Immature natural killer cell (primary cell): ENCODE measurements at regions not wholly inside any gene's neighbourhood (a gene's known extent, or its start where the extent isn't known, plus 50 kb on each side); places are given as distances from the start of the nearest gene placed in this dataset.

ENCODE experiments used
- DNase-seq, 3 donors: peaks; one replicate each; pipeline ENCODE4 v3.0.0; 2022; ENCODE audit warnings: mixed read lengths in 1 of 3
- H3K27ac Mint-ChIP-seq, 6 donors: one replicate each; pipeline ENCODE4 v1.8.0; 2020; ENCODE audit warnings: mixed read lengths in 6 of 6, mild to moderate bottlenecking in 5 of 6, inconsistent platforms in 4 of 6, moderate library complexity in 3 of 6
- H3K27me3 Mint-ChIP-seq, 3 donors: one replicate each; pipeline ENCODE4 v1.8.0; 2020 to 2021; ENCODE audit warnings: low read depth in 3 of 3, mild to moderate bottlenecking in 3 of 3, mixed read lengths in 3 of 3, moderate library complexity in 3 of 3, inconsistent platforms in 1 of 3
- H3K36me3 Mint-ChIP-seq, 3 donors: one replicate each; pipeline ENCODE4 v1.8.0; 2020; ENCODE audit warnings: mixed read lengths in 3 of 3, inconsistent platforms in 2 of 3, mild to moderate bottlenecking in 2 of 3
- H3K4me1 Mint-ChIP-seq, 2 donors: one replicate each; pipeline ENCODE4 v1.8.0; 2020; ENCODE audit warnings: inconsistent platforms in 2 of 2, mild to moderate bottlenecking in 2 of 2, mixed read lengths in 2 of 2, moderate library complexity in 1 of 2
- H3K4me3 Mint-ChIP-seq, 5 donors: one replicate each; pipeline ENCODE4 v1.8.0; 2020; ENCODE audit warnings: mild to moderate bottlenecking in 5 of 5, mixed read lengths in 5 of 5, inconsistent platforms in 3 of 5, moderate library complexity in 3 of 5
- H3K9me3 Mint-ChIP-seq, 6 donors: one replicate each; pipeline ENCODE4 v1.8.0; 2020; ENCODE audit warnings: mild to moderate bottlenecking in 6 of 6, mixed read lengths in 6 of 6, inconsistent platforms in 4 of 6, moderate library complexity in 3 of 6

GRCh38 chr10:88150339-88150738 is 286.9 kb downstream of the PTEN start:
- Mint-ChIP-seq H3K36me3 (peaks cover 0 to 5% (median 0%) of the 10 kb centered on the region in 3 donors), H3K9me3 (no peaks in the 10 kb centered on the region), H3K4me1 (peaks cover 6 to 11% of the 10 kb centered on the region in 2 donors), H3K27me3 (peaks cover 0 to 2% (median 0%) of the 10 kb centered on the region in 3 donors), H3K27ac (no peak overlapping the region), H3K4me3 (no peak overlapping the region)
- no peak for DNase-seq

- peaks cover 0 to 2% (median 0%) of the 10 kb centered on the region in 3 donors for H3K27me3 Mint-ChIP-seq
- peaks cover 6 to 11% of the 10 kb centered on the region in 2 donors for H3K4me1 Mint-ChIP-seq
- H3K4me3 Mint-ChIP-seq: no peak overlapping the region
- no peak for DNase-seq
- no peaks in the 10 kb centered on the region for H3K9me3 Mint-ChIP-seq
- H3K27ac Mint-ChIP-seq: no peak overlapping the region
- H3K36me3 Mint-ChIP-seq: peaks cover 0 to 5% (median 0%) of the 10 kb centered on the region in 3 donors
These were observed 289.3 kb downstream of the PTEN start for GRCh38 chr10:88152728-88153133.

DNA sequence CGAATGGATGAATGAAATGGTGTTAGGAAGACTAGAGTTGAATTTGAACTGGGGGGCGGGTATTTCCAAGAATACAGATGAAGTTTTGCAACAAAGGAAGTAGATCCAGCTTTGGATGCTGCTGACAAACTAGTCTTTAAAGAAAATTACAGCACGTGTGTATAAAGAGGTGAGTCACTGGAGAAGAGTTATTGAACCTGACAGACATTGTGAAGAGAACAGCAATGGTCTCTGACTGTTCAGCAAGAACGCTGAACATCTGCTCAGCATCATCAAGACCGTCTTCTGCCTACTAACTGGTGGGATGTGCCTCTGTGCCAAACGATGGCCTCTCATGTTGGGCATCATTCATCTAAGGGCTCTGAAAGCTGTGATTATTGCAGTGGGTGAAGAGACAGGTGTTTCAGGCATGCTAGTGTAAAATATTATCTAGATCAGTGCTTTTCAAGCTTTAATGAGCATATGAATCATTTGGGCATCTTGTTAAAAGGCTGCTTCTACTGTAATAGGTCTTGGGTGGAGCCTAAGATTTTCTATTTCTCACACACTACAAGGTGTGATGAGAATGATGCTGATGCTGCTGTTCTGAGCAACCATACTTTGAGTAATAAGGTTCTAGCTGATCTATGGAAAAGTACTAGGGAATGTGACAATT is 291.3 kb downstream of the PTEN start:
- H3K27ac Mint-ChIP-seq: no peak overlapping the region
- no peak for DNase-seq
- no peak overlapping the region for H3K4me3 Mint-ChIP-seq
- H3K36me3 Mint-ChIP-seq: peaks cover 0 to 5% (median 0%) of the 10 kb centered on the region in 3 donors
- no peaks in the 10 kb centered on the region for H3K9me3 Mint-ChIP-seq
- H3K4me1 Mint-ChIP-seq: peaks cover 6 to 11% of the 10 kb centered on the region in 2 donors
- peaks cover 0 to 2% (median 0%) of the 10 kb centered on the region in 3 donors for H3K27me3 Mint-ChIP-seq

- Mint-ChIP-seq H3K4me1 (peaks cover 6 to 12% of the 10 kb centered on the region in 2 donors), H3K4me3 (no peak overlapping the region), H3K27ac (no peak overlapping the region), H3K27me3 (peaks cover 0 to 2% (median 0%) of the 10 kb centered on the region in 3 donors), H3K9me3 (no peaks in the 10 kb centered on the region), H3K36me3 (peaks cover 0 to 5% (median 0%) of the 10 kb centered on the region in 3 donors)
- no peak for DNase-seq
These were observed 292.9 kb downstream of the PTEN start for GRCh38 chr10:88156341-88156740.

GRCh38 chr10:88157981-88158465 is 294.6 kb downstream of the PTEN start:
- H3K27ac Mint-ChIP-seq: no peak overlapping the region
- peaks cover 0 to 5% (median 0%) of the 10 kb centered on the region in 3 donors for H3K36me3 Mint-ChIP-seq
- H3K4me3 Mint-ChIP-seq: no peak overlapping the region
- peaks cover 6 to 22% of the 10 kb centered on the region in 2 donors for H3K4me1 Mint-ChIP-seq
- no peaks in the 10 kb centered on the region for H3K9me3 Mint-ChIP-seq
- H3K27me3 Mint-ChIP-seq: peaks cover 0 to 1% (median 0%) of the 10 kb centered on the region in 3 donors
- no peak for DNase-seq

DNA sequence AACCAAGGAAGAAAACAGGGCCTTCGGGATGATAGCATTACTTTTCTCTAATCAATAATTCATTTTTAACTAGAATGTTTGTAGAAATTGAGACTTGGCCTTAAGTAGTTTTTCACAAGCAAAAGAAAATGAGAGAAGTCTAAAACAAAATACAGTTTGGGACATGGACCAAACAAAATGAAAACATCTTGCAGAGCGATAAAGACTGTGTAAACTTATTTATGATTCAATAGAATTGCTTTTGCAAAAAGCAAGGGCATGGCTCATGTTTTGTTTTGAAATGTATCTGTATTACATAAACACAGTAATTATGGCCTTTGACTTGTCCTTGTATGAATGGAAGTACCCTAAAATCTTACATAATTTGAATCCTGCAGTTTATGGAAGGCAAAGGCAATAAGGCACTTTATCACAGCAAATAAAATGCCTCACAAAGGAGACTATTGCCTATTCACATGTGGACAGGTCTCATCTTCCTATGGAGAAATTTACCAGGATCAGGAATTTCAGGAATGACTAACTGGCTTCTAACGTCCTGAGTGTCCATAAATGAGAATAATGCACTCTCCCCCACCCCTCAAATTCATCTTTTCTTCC is 295.2 kb downstream of the PTEN start:
- no peak for DNase-seq
- Mint-ChIP-seq H3K36me3 (peaks cover 0 to 5% (median 0%) of the 10 kb centered on the region in 3 donors), H3K4me1 (peaks cover 10 to 23% of the 10 kb centered on the region in 2 donors), H3K27me3 (peaks cover 0 to 1% (median 1%) of the 10 kb centered on the region in 3 donors), H3K27ac (no peak overlapping the region), H3K9me3 (no peaks in the 10 kb centered on the region), H3K4me3 (no peak overlapping the region)

- H3K27ac Mint-ChIP-seq: no peak overlapping the region
- H3K9me3 Mint-ChIP-seq: no peaks in the 10 kb centered on the region
These were observed 295.9 kb downstream of the PTEN start for GRCh38 chr10:88159127-88159829.

DNA sequence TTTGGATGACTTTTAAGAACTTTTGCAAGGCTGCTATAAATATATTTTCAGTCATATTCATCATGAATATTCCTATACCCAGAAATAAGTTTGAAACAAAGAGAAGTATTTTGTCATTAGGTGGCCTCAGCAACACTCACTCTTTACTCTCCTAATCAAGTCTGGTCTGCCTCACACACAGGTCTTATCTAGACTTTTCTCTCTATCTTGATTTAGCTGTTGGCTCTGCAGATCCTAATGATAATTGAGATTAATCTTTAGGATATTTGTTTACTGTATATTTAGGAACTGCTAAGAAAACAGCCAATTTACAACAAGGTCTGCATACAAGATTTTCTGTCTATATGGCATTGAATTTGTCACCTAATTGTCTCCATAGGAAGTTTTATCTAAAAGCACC is 297.6 kb downstream of the PTEN start:
- Mint-ChIP-seq H3K36me3 (no peaks in the 10 kb centered on the region), H3K4me3 (no peak overlapping the region), H3K27ac (no peak overlapping the region), H3K27me3 (peaks cover 0 to 1% (median 1%) of the 10 kb centered on the region in 3 donors), H3K4me1 (peaks cover 10 to 24% of the 10 kb centered on the region in 2 donors), H3K9me3 (no peaks in the 10 kb centered on the region)
- no peak for DNase-seq

More at GRCh38 chr10:88159127-88159829, 295.9 kb downstream of the PTEN start:
- DNase-seq: no peak
- Mint-ChIP-seq H3K4me1 (peaks cover 10 to 24% of the 10 kb centered on the region in 2 donors), H3K27me3 (peaks cover 0 to 1% (median 1%) of the 10 kb centered on the region in 3 donors), H3K36me3 (peaks cover 0 to 3% (median 0%) of the 10 kb centered on the region in 3 donors), H3K4me3 (no peak overlapping the region)

DNA sequence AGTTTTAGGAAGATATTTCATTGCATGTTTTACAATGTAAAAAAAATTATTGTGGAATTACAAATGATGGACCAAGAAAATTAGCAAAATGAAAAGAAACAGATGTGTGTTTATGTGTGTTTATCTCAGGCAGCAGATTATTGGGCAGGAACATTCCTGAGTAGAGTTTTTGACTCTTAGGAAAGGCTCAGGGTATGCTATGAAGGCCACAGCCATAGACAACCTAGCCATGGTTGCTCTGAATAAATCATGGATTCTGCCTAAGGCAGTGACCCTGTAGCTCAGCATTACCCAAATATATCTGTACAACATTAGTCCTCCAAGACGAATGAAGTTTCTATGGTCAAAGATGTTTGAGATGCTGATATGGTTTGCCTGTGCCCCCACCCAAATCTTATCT is 298.3 kb downstream of the PTEN start:
- Mint-ChIP-seq H3K27ac (no peak overlapping the region), H3K4me1 (peaks cover 10 to 24% of the 10 kb centered on the region in 2 donors), H3K4me3 (no peak overlapping the region), H3K36me3 (no peaks in the 10 kb centered on the region), H3K9me3 (no peaks in the 10 kb centered on the region), H3K27me3 (peaks cover 0 to 1% (median 1%) of the 10 kb centered on the region in 3 donors)
- no peak for DNase-seq

- H3K36me3 Mint-ChIP-seq: no peaks in the 10 kb centered on the region
- H3K4me3 Mint-ChIP-seq: peak overlapping the region in 4 of 5 donors; percentile 11 to 34 (median 16)
- peaks cover 0 to 1% (median 1%) of the 10 kb centered on the region in 3 donors for H3K27me3 Mint-ChIP-seq
- peak in 1 of 3 donors; percentile 2 for DNase-seq
- peaks cover 10 to 24% of the 10 kb centered on the region in 2 donors for H3K4me1 Mint-ChIP-seq
- no peaks in the 10 kb centered on the region for H3K9me3 Mint-ChIP-seq
- peak overlapping the region in 2 of 6 donors; percentile 6 to 27 for H3K27ac Mint-ChIP-seq
These were observed 299.4 kb downstream of the PTEN start for GRCh38 chr10:88162852-88163251.

DNA sequence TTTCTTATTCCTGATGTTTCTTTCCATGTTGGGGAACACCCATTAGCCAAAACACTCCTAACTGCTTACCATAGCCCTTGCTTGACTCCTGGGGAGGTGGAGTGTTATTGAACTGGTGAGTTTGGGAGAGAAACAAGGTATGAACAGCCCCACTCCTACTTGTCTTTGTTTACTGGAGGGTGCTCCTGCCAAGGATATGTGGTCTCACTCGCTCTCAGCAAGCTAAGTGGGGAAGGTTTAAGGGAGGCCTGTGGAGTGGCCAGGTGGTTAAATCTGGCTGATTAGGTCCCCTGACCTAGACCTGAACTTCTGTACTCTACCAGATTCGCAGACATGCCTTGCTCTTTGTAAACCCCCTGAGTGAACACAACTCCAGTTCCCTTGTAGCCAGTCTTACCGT is 300.1 kb downstream of the PTEN start:
- peak overlapping the region in 1 of 6 donors; percentile 6 for H3K27ac Mint-ChIP-seq

DNA sequence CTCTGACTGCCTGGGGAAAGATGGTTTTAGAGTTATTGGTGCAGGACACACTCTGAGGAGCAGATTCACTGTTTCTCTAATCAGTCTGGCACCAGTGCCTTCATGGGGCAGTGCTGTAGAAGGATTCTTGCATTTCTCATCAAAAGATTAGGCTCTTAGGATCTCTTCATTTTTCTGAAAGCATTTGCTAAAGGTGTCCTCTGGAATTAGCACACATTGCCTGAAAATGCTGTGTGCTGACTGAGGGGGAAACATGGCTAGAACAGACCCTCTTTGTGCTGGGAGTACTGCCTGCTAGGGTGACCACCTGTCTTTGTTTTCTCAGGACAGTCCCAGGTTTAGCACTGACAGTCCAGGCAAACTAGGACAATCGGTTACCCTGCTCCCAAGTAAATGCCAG is 301.0 kb downstream of the PTEN start:
- H3K4me1 Mint-ChIP-seq: peaks cover 10 to 24% of the 10 kb centered on the region in 2 donors
- H3K9me3 Mint-ChIP-seq: no peaks in the 10 kb centered on the region
- DNase-seq: no peak
- H3K27me3 Mint-ChIP-seq: peaks cover 0 to 3% (median 2%) of the 10 kb centered on the region in 3 donors
- H3K27ac Mint-ChIP-seq: no peak overlapping the region
- peaks cover 3 to 5% (median 4%) of the 10 kb centered on the region in 3 donors for H3K36me3 Mint-ChIP-seq
- no peak overlapping the region for H3K4me3 Mint-ChIP-seq

More for the DNA sequence above, 300.1 kb downstream of the PTEN start:
- DNase-seq: no peak
- Mint-ChIP-seq H3K4me3 (no peak overlapping the region), H3K36me3 (peaks cover 0 to under 1% (median 0%) of the 10 kb centered on the region in 3 donors), H3K27me3 (peaks cover 0 to 1% (median 1%) of the 10 kb centered on the region in 3 donors), H3K4me1 (peaks cover 10 to 24% of the 10 kb centered on the region in 2 donors), H3K9me3 (no peaks in the 10 kb centered on the region)

DNA sequence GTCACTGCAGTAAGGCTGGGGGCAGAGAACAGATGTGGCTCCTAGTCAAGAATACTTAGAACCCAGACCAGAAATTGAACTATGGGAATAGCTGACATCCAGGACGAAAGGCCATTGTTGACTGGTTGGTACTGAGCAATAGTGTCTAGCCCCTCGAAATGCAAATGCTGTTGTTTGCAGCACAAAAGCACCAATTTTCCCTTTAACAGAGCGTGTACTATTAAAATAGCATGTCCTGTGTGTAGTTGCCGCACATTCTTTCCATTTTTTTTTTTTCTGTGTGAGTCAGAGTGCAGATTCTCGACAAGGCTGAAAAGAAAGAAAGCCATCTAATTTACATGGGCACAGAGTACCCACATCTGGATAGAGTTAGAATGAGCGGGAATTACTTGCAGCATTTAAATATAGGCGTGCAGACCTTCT is 302.4 kb downstream of the PTEN start:
- Mint-ChIP-seq H3K27ac (no peak overlapping the region), H3K4me1 (peaks cover 10 to 28% of the 10 kb centered on the region in 2 donors), H3K4me3 (no peak overlapping the region), H3K36me3 (peaks cover 3 to 5% (median 4%) of the 10 kb centered on the region in 3 donors), H3K27me3 (peaks cover 0 to 3% (median 3%) of the 10 kb centered on the region in 3 donors), H3K9me3 (peaks cover 0 to 3% (median 0%) of the 10 kb centered on the region in 6 donors)
- no peak for DNase-seq
